H1 (cell line): ENCODE measurements at regions not wholly inside any gene's neighbourhood (a gene's known extent, or its start where the extent isn't known, plus 50 kb on each side); places are given as distances from the start of the nearest gene placed in this dataset.

Source experiments
- CBX8 ChIP-seq: fragments of 300-800, 300-1000 bp; sonication (generic); IDR thresholded peaks from 2 replicates; pipeline ENCODE4 v1.7.1; 2016; ENCODE audit warnings: low read depth, low read length, borderline replicate concordance
- CHD1 ChIP-seq: IDR thresholded peaks from 2 replicates; pipeline ENCODE4 v1.6.1; 2012; ENCODE audit warnings: low read depth, low read length, improper control_type of control experiment
- CTBP2 ChIP-seq: IDR thresholded peaks from 2 replicates; pipeline ENCODE4 v1.7.0; 2011; ENCODE audit warnings: borderline replicate concordance, mild to moderate bottlenecking, moderate library complexity, mixed read lengths, low read length; ENCODE audit not compliant: insufficient read depth, insufficient read length
- RBBP5 ChIP-seq: IDR thresholded peaks from 2 replicates; pipeline ENCODE4 v1.7.1; 2012; ENCODE audit warnings: low read depth, mild to moderate bottlenecking, inconsistent platforms, low read length, moderate library complexity, borderline replicate concordance

- TF ChIP-seq CBX8 (no peak), RBBP5 (no peak), CHD1 (no peak), CTBP2 (no peak)
These were observed 495.8 kb downstream of the METTL4 start (continued) for GRCh38 chr18:2075499-2075898.
